Subcutaneous abdominal adipose tissue (tissue), 5 donors: ENCODE measurements at regions not wholly inside any gene's neighbourhood (a gene's known extent, or its start where the extent isn't known, plus 50 kb on each side); places are given as distances from the start of the nearest gene placed in this dataset.

ENCODE experiments used
- H3K27ac ChIP-seq: one replicate; pipeline ENCODE4 v1.7.0; 2013; ENCODE audit warnings: low read depth, mild to moderate bottlenecking, inconsistent platforms, low read length, moderate library complexity
- H3K27me3 ChIP-seq, 5 donors: one replicate each; pipeline ENCODE4 v1.7.0; 2013; ENCODE audit warnings: low read length in 5 of 5, inconsistent platforms in 1 of 5; ENCODE audit not compliant: control insufficient read depth in 5 of 5, insufficient read depth in 4 of 5
- H3K36me3 ChIP-seq, 5 donors: one replicate each; pipeline ENCODE4 v1.7.0; 2013; ENCODE audit warnings: low read length in 5 of 5; ENCODE audit not compliant: control insufficient read depth in 5 of 5, insufficient read depth in 5 of 5
- H3K4me1 ChIP-seq, 5 donors: one replicate each; pipeline ENCODE4 v1.7.0; 2013; ENCODE audit warnings: low read length in 5 of 5, mild to moderate bottlenecking in 3 of 5, moderate library complexity in 1 of 5; ENCODE audit not compliant: control insufficient read depth in 5 of 5, insufficient read depth in 5 of 5
- H3K4me3 ChIP-seq, 5 donors: one replicate each; pipeline ENCODE4 v1.7.0; 2013; ENCODE audit warnings: low read length in 5 of 5, low read depth in 1 of 5
- H3K9ac ChIP-seq, 5 donors: one replicate each; pipeline ENCODE4 v1.7.0; 2013; ENCODE audit warnings: low read length in 5 of 5, mild to moderate bottlenecking in 4 of 5, moderate library complexity in 3 of 5
- H3K9me3 ChIP-seq, 5 donors: one replicate each; pipeline ENCODE4 v1.7.0; 2013; ENCODE audit warnings: low read length in 5 of 5; ENCODE audit not compliant: control insufficient read depth in 5 of 5
- donor health status: healthy.
- donor health status: healthy.
- donor health status: healthy.
- donor health status: healthy.
- donor health status: healthy.

- H3K9ac ChIP-seq, result no peak overlapping the region
- no peak overlapping the region for H3K4me3 ChIP-seq
These were observed 192.6 kb upstream of the ID2 start for GRCh38 chr2:8489221-8489620.

GRCh38 chr2:8489751-8490150, 192.1 kb upstream of the ID2 start:
- Histone ChIP-seq H3K27me3 (no peaks in the 10 kb centered on the region), H3K9ac (no peak overlapping the region), H3K4me3 (no peak overlapping the region), H3K27ac (no peak overlapping the region), H3K36me3 (no peaks in the 10 kb centered on the region), H3K4me1 (peaks cover 0 to 57% (median 34%) of the 10 kb centered on the region in 5 donors), H3K9me3 (no peaks in the 10 kb centered on the region)

More at GRCh38 chr2:8489221-8489620, 192.6 kb upstream of the ID2 start:
- H3K27me3 ChIP-seq, result no peaks in the 10 kb centered on the region
- no peaks in the 10 kb centered on the region for H3K36me3 ChIP-seq
- H3K4me1 ChIP-seq, result peaks cover 0 to 51% (median 30%) of the 10 kb centered on the region in 5 donors
- H3K9me3 ChIP-seq, result no peaks in the 10 kb centered on the region
- no peak overlapping the region for H3K27ac ChIP-seq

GRCh38 chr2:8490166-8490721, 191.6 kb upstream of the ID2 start:
- Histone ChIP-seq H3K9ac (no peak overlapping the region), H3K4me1 (peaks cover 2 to 62% (median 35%) of the 10 kb centered on the region in 5 donors), H3K4me3 (no peak overlapping the region), H3K9me3 (no peaks in the 10 kb centered on the region), H3K27me3 (no peaks in the 10 kb centered on the region), H3K36me3 (no peaks in the 10 kb centered on the region), H3K27ac (no peak overlapping the region)

GRCh38 chr2:8491296-8492027, 190.4 kb upstream of the ID2 start:
- peaks cover 2 to 74% (median 35%) of the 10 kb centered on the region in 5 donors for H3K4me1 ChIP-seq
- no peak overlapping the region for H3K9ac ChIP-seq
- no peak overlapping the region for H3K4me3 ChIP-seq
- H3K36me3 ChIP-seq, result no peaks in the 10 kb centered on the region
- no peaks in the 10 kb centered on the region for H3K27me3 ChIP-seq
- no peak overlapping the region for H3K27ac ChIP-seq
- H3K9me3 ChIP-seq, result no peaks in the 10 kb centered on the region

- H3K4me1 ChIP-seq, result peaks cover 2 to 60% (median 18%) of the 10 kb centered on the region in 5 donors
- H3K36me3 ChIP-seq, result no peaks in the 10 kb centered on the region
- H3K4me3 ChIP-seq, result peak overlapping the region in 1 of 5 donors; percentile 2
- H3K27ac ChIP-seq, result no peak overlapping the region
- no peaks in the 10 kb centered on the region for H3K27me3 ChIP-seq
- H3K9ac ChIP-seq, result no peak overlapping the region
- H3K9me3 ChIP-seq, result no peaks in the 10 kb centered on the region
These were observed 187.7 kb upstream of the ID2 start for GRCh38 chr2:8494151-8494550.

GRCh38 chr2:8494589-8494988, 187.3 kb upstream of the ID2 start:
- H3K9ac ChIP-seq, result no peak overlapping the region
- H3K4me1 ChIP-seq, result peaks cover 2 to 57% (median 13%) of the 10 kb centered on the region in 5 donors
- H3K27ac ChIP-seq, result no peak overlapping the region

GRCh38 chr2:8495189-8495989, 186.5 kb upstream of the ID2 start:
- no peak overlapping the region for H3K27ac ChIP-seq

More at GRCh38 chr2:8494589-8494988, 187.3 kb upstream of the ID2 start:
- H3K27me3 ChIP-seq, result no peaks in the 10 kb centered on the region
- no peaks in the 10 kb centered on the region for H3K36me3 ChIP-seq
- H3K4me3 ChIP-seq, result peak overlapping the region in 1 of 5 donors; percentile 2
- H3K9me3 ChIP-seq, result no peaks in the 10 kb centered on the region

GRCh38 chr2:8496079-8496478, 185.8 kb upstream of the ID2 start:
- Histone ChIP-seq H3K36me3 (no peaks in the 10 kb centered on the region), H3K4me3 (no peak overlapping the region), H3K4me1 (peaks cover 0 to 51% (median 13%) of the 10 kb centered on the region in 5 donors), H3K27ac (no peak overlapping the region), H3K9me3 (no peaks in the 10 kb centered on the region), H3K27me3 (no peaks in the 10 kb centered on the region), H3K9ac (no peak overlapping the region)

More at GRCh38 chr2:8495189-8495989, 186.5 kb upstream of the ID2 start:
- Histone ChIP-seq H3K9ac (no peak overlapping the region), H3K36me3 (no peaks in the 10 kb centered on the region), H3K4me3 (no peak overlapping the region), H3K9me3 (no peaks in the 10 kb centered on the region), H3K27me3 (no peaks in the 10 kb centered on the region), H3K4me1 (peaks cover 0 to 54% (median 13%) of the 10 kb centered on the region in 5 donors)

GRCh38 chr2:8496617-8497016, 185.2 kb upstream of the ID2 start:
- no peaks in the 10 kb centered on the region for H3K9me3 ChIP-seq
- H3K27ac ChIP-seq, result no peak overlapping the region
- no peak overlapping the region for H3K9ac ChIP-seq
- H3K36me3 ChIP-seq, result no peaks in the 10 kb centered on the region
- H3K27me3 ChIP-seq, result no peaks in the 10 kb centered on the region
- H3K4me1 ChIP-seq, result peaks cover 0 to 46% (median 8%) of the 10 kb centered on the region in 5 donors
- no peak overlapping the region for H3K4me3 ChIP-seq

- no peak overlapping the region for H3K4me3 ChIP-seq
- no peaks in the 10 kb centered on the region for H3K27me3 ChIP-seq
- no peak overlapping the region for H3K27ac ChIP-seq
- peaks cover 0 to 37% (median 5%) of the 10 kb centered on the region in 5 donors for H3K4me1 ChIP-seq
- no peaks in the 10 kb centered on the region for H3K36me3 ChIP-seq
- H3K9ac ChIP-seq, result no peak overlapping the region
- no peaks in the 10 kb centered on the region for H3K9me3 ChIP-seq
These were observed 182.9 kb upstream of the ID2 start for GRCh38 chr2:8498994-8499393.
